ENCODE measurements at regions not wholly inside any gene's neighbourhood (a gene's known extent, or its start where the extent isn't known, plus 50 kb on each side); places are given as distances from the start of the nearest gene placed in this dataset.

DNA sequence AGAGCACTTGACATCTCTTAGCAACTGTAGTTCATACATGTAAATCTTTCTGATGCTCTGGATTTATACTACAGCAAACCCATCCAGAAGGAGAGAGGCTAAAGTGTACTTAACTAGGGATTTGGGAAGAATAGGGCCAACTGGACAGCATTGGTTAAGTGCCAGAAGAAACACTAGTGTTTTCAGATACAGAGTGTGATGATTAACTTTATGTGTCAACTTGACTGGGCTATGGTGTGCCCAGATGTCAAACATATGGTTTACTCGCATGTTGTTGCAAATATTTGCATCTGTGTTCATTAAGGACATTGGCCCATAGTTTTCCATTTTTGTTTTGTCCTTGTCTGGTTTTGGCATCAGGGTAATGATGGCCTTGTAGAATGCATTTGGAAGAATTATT is 384.7 kb upstream of the KCND2 start:
- Histone ChIP-seq H3K9me3 (ENCODE audit: insufficient read depth, low read depth, low read length) (no peaks in the 10 kb centered on the region), H3K27ac (ENCODE audit: low read depth, low read length) (no peak overlapping the region), H3K79me2 (ENCODE audit: insufficient read depth, low read length) (no peaks in the 10 kb centered on the region), H3K27me3 (ENCODE audit: insufficient read depth, low read length) (no peaks in the 10 kb centered on the region), H3K4me2 (ENCODE audit: low read length) (no peak overlapping the region), H3K4me3 (ENCODE audit: insufficient read depth, low read depth, low read length) (no peak overlapping the region), H3K4me1 (ENCODE audit: insufficient read depth, low read length) (no peaks in the 10 kb centered on the region), H2AFZ (ENCODE audit: low read depth, low read length) (no peak overlapping the region), H4K20me1 (ENCODE audit: insufficient read depth, low read length) (no peaks in the 10 kb centered on the region), H3K36me3 (ENCODE audit: insufficient read depth, low read length) (no peaks in the 10 kb centered on the region), H3K9ac (ENCODE audit: low read length) (no peak overlapping the region)
- no peak overlapping the region for H3K4me3 Mint-ChIP-seq (ENCODE audit: unreplicated experiment)
- no peak for FAIRE-seq
- H3K27ac Mint-ChIP-seq (ENCODE audit: unreplicated experiment), result no peak overlapping the region
- H3K36me3 Mint-ChIP-seq (ENCODE audit: low read depth, unreplicated experiment), result no peaks in the 10 kb centered on the region
- no peaks in the 10 kb centered on the region for H3K27me3 Mint-ChIP-seq (ENCODE audit: low read depth, unreplicated experiment)
- DNase-seq (ENCODE audit: low read depth), result no peak
- no peaks in the 10 kb centered on the region for H3K4me1 Mint-ChIP-seq (ENCODE audit: low read depth, unreplicated experiment)
- TF ChIP-seq EZH2 (IDR thresholded peaks at IDR 0.05; ENCODE audit: insufficient read depth, low read length) (no peak), CTCF (IDR thresholded peaks at IDR 0.05; ENCODE audit: insufficient read depth, low read depth, low read length) (no peak)
- H3K9me3 Mint-ChIP-seq (ENCODE audit: unreplicated experiment), result peaks cover 3% of the 10 kb centered on the region

DNA sequence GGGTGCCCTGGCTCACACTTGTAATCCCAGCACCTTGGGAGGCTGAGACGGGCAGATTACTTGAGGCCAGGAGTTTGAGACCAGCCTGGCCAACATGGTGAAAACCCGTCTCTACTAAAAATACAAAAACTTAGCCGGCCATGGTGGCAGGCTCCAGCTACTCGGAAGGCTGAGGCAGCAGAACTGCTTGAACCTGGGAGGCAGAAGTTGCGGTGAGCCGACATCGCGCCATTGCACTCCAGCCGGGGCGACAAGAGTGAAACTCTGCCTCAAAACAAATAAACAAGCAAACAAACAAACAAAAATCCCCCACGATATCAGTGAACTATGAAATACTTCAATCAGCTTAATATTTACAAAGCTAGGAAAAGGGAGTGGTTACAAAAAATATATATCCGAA is 382.3 kb upstream of the KCND2 start:
- H3K79me2 ChIP-seq (ENCODE audit: insufficient read depth, low read length), result no peaks in the 10 kb centered on the region
- H2AFZ ChIP-seq (ENCODE audit: low read depth, low read length), result no peak overlapping the region

More for the DNA sequence above, 382.3 kb upstream of the KCND2 start:
- H3K27me3 Mint-ChIP-seq (ENCODE audit: low read depth, unreplicated experiment), result no peaks in the 10 kb centered on the region
- no peaks in the 10 kb centered on the region for H4K20me1 ChIP-seq (ENCODE audit: insufficient read depth, low read length)
- H3K9me3 Mint-ChIP-seq (ENCODE audit: unreplicated experiment), result no peaks in the 10 kb centered on the region
- no peak overlapping the region for H3K27ac ChIP-seq (ENCODE audit: low read depth, low read length)
- H3K9ac ChIP-seq (ENCODE audit: low read length), result no peak overlapping the region
- FAIRE-seq (no peak), DNase-seq (ENCODE audit: low read depth) (no peak)
- no peaks in the 10 kb centered on the region for H3K4me1 Mint-ChIP-seq (ENCODE audit: low read depth, unreplicated experiment)
- no peak overlapping the region for H3K27ac Mint-ChIP-seq (ENCODE audit: unreplicated experiment)
- TF ChIP-seq CTCF (IDR thresholded peaks at IDR 0.05; ENCODE audit: insufficient read depth, low read depth, low read length), result no peak
- no peak for TF ChIP-seq EZH2 (IDR thresholded peaks at IDR 0.05; ENCODE audit: insufficient read depth, low read length)
- no peaks in the 10 kb centered on the region for H3K36me3 Mint-ChIP-seq (ENCODE audit: low read depth, unreplicated experiment)
- no peaks in the 10 kb centered on the region for H3K4me1 ChIP-seq (ENCODE audit: insufficient read depth, low read length)
- no peak overlapping the region for H3K4me3 ChIP-seq (ENCODE audit: insufficient read depth, low read depth, low read length)
- H3K27me3 ChIP-seq (ENCODE audit: insufficient read depth, low read length), result no peaks in the 10 kb centered on the region
- H3K4me2 ChIP-seq (ENCODE audit: low read length), result no peak overlapping the region
- no peaks in the 10 kb centered on the region for H3K9me3 ChIP-seq (ENCODE audit: insufficient read depth, low read depth, low read length)
- no peaks in the 10 kb centered on the region for H3K36me3 ChIP-seq (ENCODE audit: insufficient read depth, low read length)
- no peak overlapping the region for H3K4me3 Mint-ChIP-seq (ENCODE audit: unreplicated experiment)

Data from astrocyte (in vitro differentiated cells and primary cell).